Endothelial cell of umbilical vein (primary cell): ENCODE measurements at regions not wholly inside any gene's neighbourhood (a gene's known extent, or its start where the extent isn't known, plus 50 kb on each side); places are given as distances from the start of the nearest gene placed in this dataset.

Experiments used
- BruUV-seq: library from RNA; stranded (reverse); fragments of 400-500 nt; replicated peaks from 2 replicates; lab custom pipeline; 2021; lab: Mats Ljungman, UMichigan
- CTCF ChIA-PET: fragments of 300-600, 350-600 bp; sonication (Branson Sonifier 250); formaldehyde crosslinking; loops from one replicate; lab custom pipeline; 2021; ENCODE audit warnings: antibody characterized with exemption, inconsistent platforms; lab: Charles Lee
- POLR2A ChIA-PET: fragments of 300-600, 350-600 bp; sonication (Branson Sonifier 250); formaldehyde crosslinking; loops from one replicate; lab custom pipeline; 2021; ENCODE audit warnings: antibody characterized with exemption, inconsistent platforms; lab: Charles Lee
- DNase-seq: peaks from one replicate; pipeline ENCODE4 v3.0.0-alpha.2; 2011; ENCODE audit warnings: low read depth, low spot score
- FAIRE-seq: peaks from 2 replicates; lab custom pipeline; 2011; peaks lifted over from hg19 to GRCh38; lab: Jason Lieb, UNC
- H2AFZ ChIP-seq: 2 replicates; pipeline ENCODE4 v1.6.0; 2012; ENCODE audit warnings: low read depth, low read length, control low read depth, inconsistent platforms
- H3K27ac ChIP-seq: 2 replicates; pipeline ENCODE4 v1.5.1; 2011; ENCODE audit warnings: low read depth, mild to moderate bottlenecking, control low read depth, low read length, moderate library complexity; ENCODE audit not compliant: insufficient read depth
- H3K27me3 ChIP-seq, 2 experiments: 2 replicates each; pipeline versions ENCODE4 v1.6.0 to v1.6.1; 2011; ENCODE audit warnings: low read length in 2 of 2, mixed read lengths in 1 of 2; ENCODE audit not compliant: control insufficient read depth in 2 of 2, insufficient read depth in 2 of 2
- H3K36me3 ChIP-seq, 2 experiments: 2 replicates in 1 of 2; 3 replicates in 1 of 2; pipeline ENCODE4 v1.5.1; 2011; ENCODE audit warnings: low read length in 2 of 2, mild to moderate bottlenecking in 1 of 2, moderate library complexity in 1 of 2; ENCODE audit not compliant: control insufficient read depth in 2 of 2, insufficient read depth in 2 of 2; ENCODE audit errors: extremely low read depth in 1 of 2
- H3K4me1 ChIP-seq: 3 replicates; pipeline ENCODE4 v1.5.1; 2011; ENCODE audit warnings: mild to moderate bottlenecking, low read length; ENCODE audit not compliant: control insufficient read depth, insufficient read depth; ENCODE audit errors: extremely low read depth
- H3K4me2 ChIP-seq: 2 replicates; pipeline ENCODE4 v1.6.1; 2011; ENCODE audit warnings: low read length, control low read depth, mixed read lengths; ENCODE audit not compliant: insufficient read depth
- H3K4me3 ChIP-seq, 3 experiments: fragments of 200-600 bp in 1 of 3; sonication (generic), shearing (Covaris generic) in 1 of 3; replicated peaks in 1 of 3; 2 replicates each; pipeline ENCODE4 v1.5.1; 2011 to 2016; ENCODE audit warnings: control low read depth in 3 of 3, low read length in 3 of 3, mild to moderate bottlenecking in 2 of 3, inconsistent platforms in 1 of 3, low read depth in 1 of 3, moderate library complexity in 1 of 3; ENCODE audit not compliant: insufficient read depth in 1 of 3
- H3K79me2 ChIP-seq: 2 replicates; pipeline ENCODE4 v1.6.0; 2012; ENCODE audit warnings: low read length, inconsistent platforms; ENCODE audit not compliant: control insufficient read depth, insufficient read depth
- H3K9ac ChIP-seq: replicated peaks from 2 replicates; pipeline ENCODE3; 2011; ENCODE audit warnings: low read length, control low read depth; ENCODE audit not compliant: insufficient read depth; ENCODE audit errors: extremely low read depth
- H3K9me1 ChIP-seq: replicated peaks from 3 replicates; pipeline ENCODE4 v1.6.0; 2011; ENCODE audit warnings: mild to moderate bottlenecking, low read length; ENCODE audit not compliant: control insufficient read depth, insufficient read depth; ENCODE audit errors: extremely low read depth
- H3K9me3 ChIP-seq: replicated peaks from 2 replicates; pipeline ENCODE4 v1.5.1; 2012; ENCODE audit warnings: low read length, inconsistent platforms; ENCODE audit not compliant: control insufficient read depth, insufficient read depth
- H4K20me1 ChIP-seq: replicated peaks from 2 replicates; pipeline ENCODE3; 2011; ENCODE audit warnings: mild to moderate bottlenecking, low read length; ENCODE audit not compliant: control insufficient read depth, insufficient read depth; ENCODE audit errors: extremely low read depth
- FOS ChIP-seq: IDR thresholded peaks from 2 replicates; pipeline ENCODE4 v1.6.1; 2011; ENCODE audit warnings: mild to moderate bottlenecking, low read length, moderate library complexity, borderline replicate concordance; ENCODE audit not compliant: insufficient read depth
- GATA2 ChIP-seq: IDR thresholded peaks from 2 replicates; pipeline ENCODE4 v1.7.0; 2011; ENCODE audit warnings: low read depth, mild to moderate bottlenecking, moderate library complexity, mixed read lengths, low read length; ENCODE audit not compliant: insufficient read length, insufficient read depth
- JUN ChIP-seq: IDR thresholded peaks from 2 replicates; pipeline ENCODE4 v1.6.1; 2011; ENCODE audit warnings: borderline replicate concordance, low read depth; ENCODE audit not compliant: insufficient read length, insufficient read depth
- MYC ChIP-seq: IDR thresholded peaks from one replicate; pipeline ENCODE4 v1.6.1; 2011; ENCODE audit warnings: mild to moderate bottlenecking, low read depth, low read length
- POLR2A ChIP-seq: IDR thresholded peaks from 2 replicates; pipeline ENCODE4 v1.6.1; 2012; ENCODE audit warnings: low read depth, mild to moderate bottlenecking, control low read depth, low read length
- dilution Hi-C: fragments of 300-500 bp; cut with MboI; formaldehyde crosslinking; loops from one replicate; pipeline ENCODE4 v1.15.0; 2019; ENCODE audit warnings: low sequenced_read_pairs; ENCODE audit not compliant: extremely low pct_ligation_motif_present
- intact Hi-C: fragments of 100-400 bp; cut with micrococcal nuclease; formaldehyde crosslinking; loops from one replicate; pipeline ENCODE4 v1.10.0; 2022
- TF ChIP-seq, protein P1 (sequence below), 2 donors: IDR thresholded peaks; 1 replicate in 1 of 2; 2 replicates in 1 of 2; pipeline ENCODE4 v1.5.1; 2011; ENCODE audit warnings: low read length in 2 of 2, mild to moderate bottlenecking in 2 of 2, moderate library complexity in 2 of 2, control low read depth in 1 of 2, inconsistent platforms in 1 of 2, low read depth in 1 of 2; ENCODE audit not compliant: insufficient read depth in 1 of 2; ENCODE audit errors: extremely low read depth in 1 of 2
- TF ChIP-seq, protein P2 (sequence below): IDR thresholded peaks from 2 replicates; pipeline ENCODE4 v1.6.1; 2011; ENCODE audit not compliant: insufficient read depth, insufficient read length

DNA sequence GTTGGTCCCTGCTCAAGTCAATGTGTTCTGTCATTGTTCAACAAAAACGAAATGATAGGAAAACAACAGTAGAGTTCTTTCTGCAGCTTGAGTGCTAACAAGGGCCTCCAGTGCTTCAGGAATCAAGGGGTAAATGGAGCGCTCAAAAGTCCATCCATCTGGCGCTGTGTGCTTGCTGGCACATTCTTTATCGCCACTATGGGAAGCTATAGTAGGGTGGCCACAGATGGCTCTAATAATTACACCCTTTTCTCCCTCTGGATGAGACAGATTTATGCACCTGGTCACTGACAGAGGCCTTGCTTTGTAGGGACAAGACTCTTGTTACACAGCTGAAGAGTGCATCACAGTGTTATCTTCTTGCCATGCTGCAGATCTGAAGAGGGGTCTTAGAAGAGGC, 136.0 kb downstream of the GDAP2 start:
- Histone ChIP-seq H4K20me1 (no peaks in the 10 kb centered on the region), H3K27ac (no peak overlapping the region), H2AFZ (no peak overlapping the region), H3K9me1 (no peaks in the 10 kb centered on the region), H3K36me3 (no peaks in the 10 kb centered on the region), H3K4me3 (no peak overlapping the region), H3K9ac (no peak overlapping the region), H3K79me2 (no peaks in the 10 kb centered on the region), H3K9me3 (no peaks in the 10 kb centered on the region), H3K4me1 (no peaks in the 10 kb centered on the region), H3K27me3 (peaks cover 0 to 2% of the 10 kb centered on the region in 2 experiments), H3K4me2 (no peak overlapping the region)
- FAIRE-seq, result no peak
- POLR2A ChIA-PET, result no interaction called here
- CTCF ChIA-PET, result no interaction called here
- no peak for DNase-seq
- TF ChIP-seq MYC (no peak), JUN (no peak), FOS (no peak)
- TF ChIP-seq, protein P1, sequence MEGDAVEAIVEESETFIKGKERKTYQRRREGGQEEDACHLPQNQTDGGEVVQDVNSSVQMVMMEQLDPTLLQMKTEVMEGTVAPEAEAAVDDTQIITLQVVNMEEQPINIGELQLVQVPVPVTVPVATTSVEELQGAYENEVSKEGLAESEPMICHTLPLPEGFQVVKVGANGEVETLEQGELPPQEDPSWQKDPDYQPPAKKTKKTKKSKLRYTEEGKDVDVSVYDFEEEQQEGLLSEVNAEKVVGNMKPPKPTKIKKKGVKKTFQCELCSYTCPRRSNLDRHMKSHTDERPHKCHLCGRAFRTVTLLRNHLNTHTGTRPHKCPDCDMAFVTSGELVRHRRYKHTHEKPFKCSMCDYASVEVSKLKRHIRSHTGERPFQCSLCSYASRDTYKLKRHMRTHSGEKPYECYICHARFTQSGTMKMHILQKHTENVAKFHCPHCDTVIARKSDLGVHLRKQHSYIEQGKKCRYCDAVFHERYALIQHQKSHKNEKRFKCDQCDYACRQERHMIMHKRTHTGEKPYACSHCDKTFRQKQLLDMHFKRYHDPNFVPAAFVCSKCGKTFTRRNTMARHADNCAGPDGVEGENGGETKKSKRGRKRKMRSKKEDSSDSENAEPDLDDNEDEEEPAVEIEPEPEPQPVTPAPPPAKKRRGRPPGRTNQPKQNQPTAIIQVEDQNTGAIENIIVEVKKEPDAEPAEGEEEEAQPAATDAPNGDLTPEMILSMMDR (IDR thresholded peaks at IDR 0.05; ENCODE audit: extremely low read depth in 1 of 2, insufficient read depth in 1 of 2, low read depth in 1 of 2, low read length in 2 of 2), result no peak
- dilution Hi-C loops (no loop called here), intact Hi-C loops (no loop called here)
- BruUV-seq, result no TSS peak

DNA sequence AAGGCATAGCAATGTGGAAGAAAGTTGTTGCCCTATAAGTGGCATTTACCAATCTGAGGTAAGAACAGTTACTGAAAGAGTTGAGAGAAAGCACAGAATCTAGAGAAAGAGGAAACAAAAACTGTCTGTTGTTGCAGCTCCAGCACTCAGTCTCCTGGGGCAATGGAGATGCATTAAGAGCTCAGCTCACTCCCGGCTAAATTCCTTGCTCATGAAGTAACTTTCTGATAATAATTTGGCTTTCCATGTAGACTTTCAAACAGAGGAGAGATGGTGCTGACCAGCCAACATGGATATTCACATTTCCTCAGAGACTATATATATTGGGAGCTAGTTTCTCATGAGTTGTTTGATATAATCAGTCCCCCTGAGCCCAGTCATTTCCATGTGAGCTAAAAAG, 135.3 kb downstream of the GDAP2 start:
- Histone ChIP-seq H3K27me3 (no peaks in the 10 kb centered on the region), H3K4me2 (no peak overlapping the region), H3K79me2 (no peaks in the 10 kb centered on the region), H3K27ac (no peak overlapping the region), H3K9me3 (no peaks in the 10 kb centered on the region), H3K4me1 (no peaks in the 10 kb centered on the region), H3K36me3 (no peaks in the 10 kb centered on the region), H3K9me1 (no peaks in the 10 kb centered on the region), H3K4me3 (no peak overlapping the region), H3K9ac (no peak overlapping the region), H4K20me1 (no peaks in the 10 kb centered on the region), H2AFZ (no peak overlapping the region)
- TF ChIP-seq MYC, result no peak
- no peak for TF ChIP-seq JUN
- TF ChIP-seq POLR2A, result no peak
- no peak for TF ChIP-seq FOS
- TF ChIP-seq, protein P2, sequence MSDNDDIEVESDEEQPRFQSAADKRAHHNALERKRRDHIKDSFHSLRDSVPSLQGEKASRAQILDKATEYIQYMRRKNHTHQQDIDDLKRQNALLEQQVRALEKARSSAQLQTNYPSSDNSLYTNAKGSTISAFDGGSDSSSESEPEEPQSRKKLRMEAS, result no peak
- no peak for TF ChIP-seq GATA2
- POLR2A ChIA-PET, result no interaction called here
- FAIRE-seq, result no peak
- DNase-seq, result no peak
- no TSS peak for BruUV-seq
- intact Hi-C loops (no loop called here), dilution Hi-C loops (no loop called here)
- CTCF ChIA-PET, result interaction anchor here (0.8 to 0.9 kb wide), 2 partner anchors 36 to 40 kb away, joined by 3 to 4 read pairs; no protein-coding TSS in a partner anchor
